ENCODE measurements at regions not wholly inside any gene's neighbourhood (a gene's known extent, or its start where the extent isn't known, plus 50 kb on each side); places are given as distances from the start of the nearest gene placed in this dataset.

DNA sequence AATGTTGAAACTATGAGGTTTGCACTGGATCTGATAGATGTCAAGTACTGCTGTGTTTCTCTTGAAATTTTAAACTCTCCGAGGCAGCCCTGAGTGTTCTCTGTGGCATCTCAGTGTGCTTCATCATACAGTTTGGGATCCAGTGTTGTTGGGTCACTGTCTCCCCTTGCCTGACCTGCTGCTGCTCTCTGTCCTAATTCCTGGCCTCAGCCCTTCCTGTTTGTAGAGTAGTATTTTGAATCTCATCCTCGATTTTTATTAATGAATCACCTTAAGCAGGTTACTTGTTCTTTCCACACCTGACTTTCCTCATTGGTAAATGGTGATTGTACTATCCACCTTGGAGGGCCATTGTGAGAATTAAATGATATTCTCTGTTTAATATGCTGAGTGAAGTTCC lies 70.7 kb upstream of the PAX6 start:
- TF ChIP-seq ZFP30 (CRISPR knock-in tag; IDR thresholded peaks at IDR 0.05): no peak
- no peak for TF ChIP-seq PPARA (CRISPR knock-in tag; IDR thresholded peaks at IDR 0.05; ENCODE audit: borderline replicate concordance)
- no peak for TF ChIP-seq SNAI2 (CRISPR knock-in tag; IDR thresholded peaks at IDR 0.05)
- no peak for TF ChIP-seq ZC3H10 (CRISPR knock-in tag; IDR thresholded peaks at IDR 0.05)
- no peak for TF ChIP-seq ARNTL (CRISPR knock-in tag; IDR thresholded peaks at IDR 0.05; ENCODE audit: borderline replicate concordance, low read depth)
- TF ChIP-seq PATZ1 (CRISPR knock-in tag; IDR thresholded peaks at IDR 0.05; ENCODE audit: borderline replicate concordance): no peak
- TF ChIP-seq ISL1 (CRISPR knock-in tag; IDR thresholded peaks at IDR 0.05): no peak
- TF ChIP-seq ZNF8 (CRISPR knock-in tag; IDR thresholded peaks at IDR 0.05): no peak
- TF ChIP-seq, protein P1, sequence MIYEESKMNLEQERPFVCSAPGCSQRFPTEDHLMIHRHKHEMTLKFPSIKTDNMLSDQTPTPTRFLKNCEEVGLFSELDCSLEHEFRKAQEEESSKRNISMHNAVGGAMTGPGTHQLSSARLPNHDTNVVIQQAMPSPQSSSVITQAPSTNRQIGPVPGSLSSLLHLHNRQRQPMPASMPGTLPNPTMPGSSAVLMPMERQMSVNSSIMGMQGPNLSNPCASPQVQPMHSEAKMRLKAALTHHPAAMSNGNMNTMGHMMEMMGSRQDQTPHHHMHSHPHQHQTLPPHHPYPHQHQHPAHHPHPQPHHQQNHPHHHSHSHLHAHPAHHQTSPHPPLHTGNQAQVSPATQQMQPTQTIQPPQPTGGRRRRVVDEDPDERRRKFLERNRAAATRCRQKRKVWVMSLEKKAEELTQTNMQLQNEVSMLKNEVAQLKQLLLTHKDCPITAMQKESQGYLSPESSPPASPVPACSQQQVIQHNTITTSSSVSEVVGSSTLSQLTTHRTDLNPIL (CRISPR knock-in tag; IDR thresholded peaks at IDR 0.05; ENCODE audit: low read depth): no peak
- TF ChIP-seq TOX (CRISPR knock-in tag; IDR thresholded peaks at IDR 0.05; ENCODE audit: borderline replicate concordance): no peak
- TF ChIP-seq RARB (CRISPR knock-in tag; IDR thresholded peaks at IDR 0.05): no peak
